ENCODE measurements at regions not wholly inside any gene's neighbourhood (a gene's known extent, or its start where the extent isn't known, plus 50 kb on each side); places are given as distances from the start of the nearest gene placed in this dataset.

- TF ChIP-seq CTCF (IDR thresholded peaks at IDR 0.05), result no peak
- TF ChIP-seq POLR2A (IDR thresholded peaks at IDR 0.05), result no peak
Measured at GRCh38 chr3:82807781-82808180, 1046.3 kb upstream of the GBE1 start.

Data from Peyer's patch (tissue), 4 donors.